Upper lobe of left lung (tissue), 6 donors: ENCODE measurements at regions not wholly inside any gene's neighbourhood (a gene's known extent, or its start where the extent isn't known, plus 50 kb on each side); places are given as distances from the start of the nearest gene placed in this dataset.

Source experiments
- ATAC-seq, 2 donors: fragments of 200-7000 bp; cut with Tn5 transposase; one replicate each; pipeline ENCODE4 v1.9.1; 2022; ENCODE audit warnings: mild to moderate bottlenecking in 2 of 2, moderate library complexity in 2 of 2; ENCODE audit not compliant: low FRiP score in 2 of 2
- DNase-seq, 2 donors: peaks; one replicate each; pipeline ENCODE4 v3.0.0-alpha.2; 2019 to 2020
- H3K27ac ChIP-seq, 4 donors: fragments of 200-600 bp; sonication (generic); one replicate each; pipeline ENCODE4 v1.5.1; 2016 to 2019
- H3K27me3 ChIP-seq, 4 donors: fragments of 200-600 bp; sonication (generic); one replicate each; pipeline ENCODE4 v1.5.1; 2017 to 2019
- H3K36me3 ChIP-seq, 4 donors: fragments of 200-600 bp; sonication (generic); one replicate each; pipeline ENCODE4 v1.5.1; 2016 to 2019
- H3K4me1 ChIP-seq, 4 donors: fragments of 200-600 bp; sonication (generic); one replicate each; pipeline ENCODE4 v1.5.1; 2018 to 2019
- H3K4me3 ChIP-seq, 4 donors: fragments of 200-600 bp; sonication (generic); one replicate each; pipeline ENCODE4 v1.5.1; 2017 to 2019; ENCODE audit warnings: mild to moderate bottlenecking in 2 of 4, moderate library complexity in 1 of 4
- H3K9me3 ChIP-seq, 4 donors: fragments of 200-600 bp; sonication (generic); one replicate each; pipeline ENCODE4 v1.5.1; 2018 to 2019
- EP300 ChIP-seq, 4 donors: sonication (generic); formaldehyde crosslinking; IDR thresholded peaks; one replicate each; pipeline ENCODE4 v1.5.1; 2017; ENCODE audit warnings: antibody characterized with exemption in 4 of 4, control low read depth in 2 of 4
- POLR2A ChIP-seq, 4 donors: fragments of 450-650 bp; IDR thresholded peaks; one replicate each; pipeline ENCODE4 v1.5.1; 2016 to 2017; ENCODE audit warnings: antibody characterized with exemption in 4 of 4, mild to moderate bottlenecking in 2 of 4
- POLR2AphosphoS5 ChIP-seq, 2 donors: sonication (generic); formaldehyde crosslinking; IDR thresholded peaks; one replicate each; pipeline ENCODE4 v1.5.1; 2017; ENCODE audit warnings: antibody characterized with exemption in 2 of 2
- WGBS, 2 donors: methylation state at CpG; one replicate each; pipeline ENCODE4 v1.1.5; 2017 to 2018; 5-methylcytosine and 5-hydroxymethylcytosine counted together
- TF ChIP-seq, protein P1 (sequence below), 6 experiments: fragments of 450-650 bp in 4 of 6; fragments of 200-600 bp in 2 of 6; sonication (generic) in 2 of 6; IDR thresholded peaks; one replicate each; pipeline ENCODE4 v1.5.1; 2016 to 2019; ENCODE audit warnings: antibody characterized with exemption in 6 of 6
- donor health status: DM: no; HTN: no; CAD: no; lungs with moderate emphysema.
- donor health status: DM: no; HTN: yes; CAD: no; lungs with severe emphysema.

DNA sequence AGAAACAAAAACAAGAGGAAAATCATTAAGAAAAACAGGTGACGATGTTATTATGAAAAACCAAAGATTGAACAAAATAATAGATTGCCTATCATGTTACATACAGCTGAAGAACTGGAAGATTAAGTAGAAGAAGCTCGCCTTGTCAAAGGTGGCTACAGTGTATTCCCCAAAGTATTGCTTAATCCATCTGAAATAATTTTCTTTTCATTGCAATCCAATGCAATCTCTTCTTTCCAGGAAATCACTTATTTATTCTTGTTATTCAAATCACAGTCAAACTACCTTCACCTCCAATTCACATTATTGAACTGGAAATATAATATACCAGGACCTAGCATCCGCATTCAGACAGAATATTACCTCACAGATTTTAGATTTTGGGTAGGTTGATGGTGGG is 235.9 kb downstream of the AHR start:
- Histone ChIP-seq H3K9me3 (no peaks in the 10 kb centered on the region), H3K27ac (no peak overlapping the region), H3K4me1 (peaks cover 0 to 10% (median 3%) of the 10 kb centered on the region in 4 donors), H3K4me3 (no peak overlapping the region), H3K27me3 (no peaks in the 10 kb centered on the region), H3K36me3 (no peaks in the 10 kb centered on the region)
- DNase-seq (no peak), ATAC-seq (no peak)
- TF ChIP-seq, protein P1, sequence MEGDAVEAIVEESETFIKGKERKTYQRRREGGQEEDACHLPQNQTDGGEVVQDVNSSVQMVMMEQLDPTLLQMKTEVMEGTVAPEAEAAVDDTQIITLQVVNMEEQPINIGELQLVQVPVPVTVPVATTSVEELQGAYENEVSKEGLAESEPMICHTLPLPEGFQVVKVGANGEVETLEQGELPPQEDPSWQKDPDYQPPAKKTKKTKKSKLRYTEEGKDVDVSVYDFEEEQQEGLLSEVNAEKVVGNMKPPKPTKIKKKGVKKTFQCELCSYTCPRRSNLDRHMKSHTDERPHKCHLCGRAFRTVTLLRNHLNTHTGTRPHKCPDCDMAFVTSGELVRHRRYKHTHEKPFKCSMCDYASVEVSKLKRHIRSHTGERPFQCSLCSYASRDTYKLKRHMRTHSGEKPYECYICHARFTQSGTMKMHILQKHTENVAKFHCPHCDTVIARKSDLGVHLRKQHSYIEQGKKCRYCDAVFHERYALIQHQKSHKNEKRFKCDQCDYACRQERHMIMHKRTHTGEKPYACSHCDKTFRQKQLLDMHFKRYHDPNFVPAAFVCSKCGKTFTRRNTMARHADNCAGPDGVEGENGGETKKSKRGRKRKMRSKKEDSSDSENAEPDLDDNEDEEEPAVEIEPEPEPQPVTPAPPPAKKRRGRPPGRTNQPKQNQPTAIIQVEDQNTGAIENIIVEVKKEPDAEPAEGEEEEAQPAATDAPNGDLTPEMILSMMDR (IDR thresholded peaks at IDR 0.05) = no peak
- TF ChIP-seq POLR2A (IDR thresholded peaks at IDR 0.05) (no peak), POLR2AphosphoS5 (IDR thresholded peaks at IDR 0.05) (no peak), EP300 (IDR thresholded peaks at IDR 0.05) (no peak)
- 73 to 87% methylated on average over 3 of the region's 3 CpGs for WGBS, 2 donors

DNA sequence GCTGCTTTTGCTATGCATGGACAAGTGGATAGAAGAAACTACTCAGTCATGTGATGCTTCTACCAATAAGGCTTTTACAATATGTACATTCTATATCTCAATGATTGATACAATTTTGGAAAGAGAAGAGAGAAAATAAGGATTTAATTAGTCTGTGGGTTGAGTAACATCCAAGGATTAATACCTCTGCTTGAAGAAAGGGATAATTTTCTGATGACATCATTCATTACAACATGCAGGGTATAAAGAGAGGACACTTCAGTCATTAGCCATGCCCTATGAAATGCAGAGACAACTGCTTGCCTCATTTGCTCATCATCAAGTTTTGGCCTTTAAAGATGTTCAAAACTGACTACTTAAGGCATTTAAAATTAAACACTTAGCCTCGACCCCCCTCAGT is 237.3 kb downstream of the AHR start:
- TF ChIP-seq POLR2AphosphoS5 (IDR thresholded peaks at IDR 0.05) (no peak), EP300 (IDR thresholded peaks at IDR 0.05) (no peak), POLR2A (IDR thresholded peaks at IDR 0.05) (no peak)
- TF ChIP-seq, protein P1 (IDR thresholded peaks at IDR 0.05) = no peak
- Histone ChIP-seq H3K4me1 (peaks cover 0 to 10% (median 3%) of the 10 kb centered on the region in 4 donors), H3K9me3 (no peaks in the 10 kb centered on the region), H3K27ac (no peak overlapping the region), H3K4me3 (no peak overlapping the region), H3K27me3 (no peaks in the 10 kb centered on the region), H3K36me3 (no peaks in the 10 kb centered on the region)
- DNase-seq (no peak), ATAC-seq (no peak)
- WGBS, 2 donors = 70 to 85% methylated on average over 1 of the region's 1 CpG

DNA sequence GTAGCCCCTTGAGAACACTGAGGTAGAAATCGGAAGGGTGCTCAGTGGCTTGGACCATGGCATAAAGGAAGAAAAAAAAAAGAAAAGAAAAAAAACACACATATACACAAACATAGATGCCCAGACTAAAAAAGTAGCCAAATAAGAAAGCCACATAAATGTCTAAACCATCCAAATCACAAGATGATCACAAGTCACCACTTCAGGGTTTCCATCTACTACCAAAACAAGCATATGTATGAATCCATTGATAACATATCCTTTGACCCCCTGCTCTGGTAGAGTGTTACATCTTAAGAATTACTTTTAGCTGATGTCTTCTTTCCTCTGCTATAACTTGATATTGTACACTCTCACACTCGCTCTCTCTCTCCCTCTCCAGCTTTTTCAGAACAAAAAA is 245.9 kb downstream of the AHR start:
- Histone ChIP-seq H3K27me3 (no peaks in the 10 kb centered on the region), H3K36me3 (no peaks in the 10 kb centered on the region), H3K4me1 (peaks cover 0 to 16% (median 2%) of the 10 kb centered on the region in 4 donors), H3K4me3 (no peak overlapping the region), H3K9me3 (no peaks in the 10 kb centered on the region), H3K27ac (no peak overlapping the region)
- no peak for ATAC-seq
- no peak for DNase-seq
- 92 to 97% methylated on average over 2 of the region's 2 CpGs for WGBS, 2 donors
- TF ChIP-seq, protein P1 (IDR thresholded peaks at IDR 0.05) = no peak
- TF ChIP-seq EP300 (IDR thresholded peaks at IDR 0.05) = no peak
- no peak for TF ChIP-seq POLR2AphosphoS5 (IDR thresholded peaks at IDR 0.05)
- no peak for TF ChIP-seq POLR2A (IDR thresholded peaks at IDR 0.05)

DNA sequence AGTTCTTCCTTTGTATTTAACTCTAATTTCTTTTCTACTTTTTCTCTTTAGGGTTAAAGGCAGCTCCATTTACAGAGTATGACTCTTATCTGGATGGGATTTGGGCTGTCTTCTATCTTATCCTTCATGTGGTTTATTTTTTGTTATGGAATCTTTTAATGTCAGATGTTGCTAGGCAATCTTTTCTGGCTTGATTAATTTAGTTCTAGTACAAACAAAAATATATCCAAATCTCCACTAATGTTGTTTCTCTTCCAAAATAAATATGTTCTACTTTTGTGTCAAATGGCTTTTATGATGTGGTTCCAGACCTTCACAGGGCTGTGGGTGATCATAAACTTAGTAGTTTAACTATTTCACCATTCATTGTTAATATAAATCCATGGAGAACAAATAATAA is 246.9 kb downstream of the AHR start:
- no peak for DNase-seq
- Histone ChIP-seq H3K36me3 (no peaks in the 10 kb centered on the region), H3K27me3 (no peaks in the 10 kb centered on the region), H3K27ac (no peak overlapping the region), H3K4me3 (no peak overlapping the region), H3K4me1 (peaks cover 0 to 16% (median 2%) of the 10 kb centered on the region in 4 donors), H3K9me3 (no peaks in the 10 kb centered on the region)
- no peak for TF ChIP-seq POLR2A (IDR thresholded peaks at IDR 0.05)
- TF ChIP-seq, protein P1 (IDR thresholded peaks at IDR 0.05) = no peak
- no peak for TF ChIP-seq POLR2AphosphoS5 (IDR thresholded peaks at IDR 0.05)
- TF ChIP-seq EP300 (IDR thresholded peaks at IDR 0.05) = no peak
- no peak for ATAC-seq

DNA sequence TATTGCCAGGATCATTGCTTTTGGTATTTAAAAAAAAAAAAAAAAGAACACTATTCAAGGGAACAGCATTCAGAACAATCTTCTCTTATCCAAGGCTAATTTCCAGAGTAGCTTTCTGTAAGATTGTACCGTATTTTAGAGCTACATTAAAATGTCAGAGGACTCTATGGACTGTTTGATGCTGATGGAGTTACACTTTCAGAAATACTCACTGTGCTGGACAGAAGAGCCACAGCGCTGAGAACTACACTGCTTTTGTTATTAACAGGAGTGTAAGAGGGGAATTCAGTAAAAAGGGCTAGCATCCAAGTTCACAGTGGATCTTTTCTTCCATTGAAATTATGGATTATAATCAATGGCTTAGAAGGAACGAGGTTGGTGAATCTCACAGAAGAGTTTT is 247.7 kb downstream of the AHR start:
- TF ChIP-seq POLR2AphosphoS5 (IDR thresholded peaks at IDR 0.05) (no peak), EP300 (IDR thresholded peaks at IDR 0.05) (no peak), POLR2A (IDR thresholded peaks at IDR 0.05) (no peak)
- TF ChIP-seq, protein P1 (IDR thresholded peaks at IDR 0.05) = no peak
- no peak for DNase-seq
- Histone ChIP-seq H3K4me3 (no peak overlapping the region), H3K4me1 (peaks cover 0 to 16% (median 2%) of the 10 kb centered on the region in 4 donors), H3K27ac (peak overlapping the region in 3 of 4 donors; percentile 31 to 54 (median 52)), H3K27me3 (no peaks in the 10 kb centered on the region), H3K36me3 (no peaks in the 10 kb centered on the region), H3K9me3 (no peaks in the 10 kb centered on the region)
- WGBS, 2 donors = 67 to 69% methylated on average over 3 of the region's 3 CpGs
- ATAC-seq = peak in 1 of 2 donors; percentile 29
